ENCODE measurements at regions not wholly inside any gene's neighbourhood (a gene's known extent, or its start where the extent isn't known, plus 50 kb on each side); places are given as distances from the start of the nearest gene placed in this dataset.

DNA sequence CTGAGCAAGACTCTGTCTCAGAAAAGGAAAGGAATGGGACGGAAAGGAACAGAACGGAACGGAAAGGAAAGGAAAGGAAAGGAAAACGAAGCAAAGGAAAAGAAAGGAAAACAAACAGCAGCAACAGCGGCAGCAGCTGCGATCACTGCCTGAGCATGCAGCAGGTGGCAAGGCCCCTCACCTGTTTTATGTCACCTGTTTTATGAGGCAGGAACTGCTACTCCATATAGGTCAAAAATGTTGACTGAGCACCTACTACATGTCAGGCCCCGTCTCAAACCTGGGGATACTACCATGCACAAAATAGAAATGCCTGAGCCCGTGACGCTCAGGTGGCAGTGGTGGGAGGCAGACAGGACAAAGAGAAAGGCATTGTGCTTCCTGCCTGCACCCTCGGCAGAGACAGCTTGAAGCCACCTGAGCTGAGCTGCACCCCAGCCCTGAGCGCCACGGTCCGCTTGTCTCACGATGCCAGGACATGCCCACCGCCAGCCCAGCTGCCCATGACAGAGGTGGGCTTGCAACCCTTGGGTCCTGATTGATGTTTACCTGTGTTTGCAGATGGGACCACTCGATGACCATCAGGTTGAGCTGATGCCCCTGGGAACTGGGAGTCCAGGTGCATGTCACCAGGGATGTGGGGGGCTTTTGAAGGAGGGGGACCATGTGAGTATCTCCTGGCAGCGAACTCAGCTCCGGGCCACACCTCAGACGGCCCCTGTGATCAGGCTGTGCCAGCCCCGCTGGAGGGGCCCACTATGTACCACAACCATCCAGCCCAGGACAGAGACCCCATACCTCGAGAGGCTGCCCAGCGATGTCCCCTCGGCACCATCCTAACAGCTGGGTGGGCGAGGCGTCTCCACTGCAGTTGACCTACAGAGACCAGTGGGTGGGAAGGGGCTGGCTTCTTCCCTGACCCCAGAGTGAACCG, 77.4 kb downstream of the RMI2 start:
- TF ChIP-seq REST (IDR thresholded peaks at IDR 0.05; ENCODE audit: insufficient read depth in 1 of 2, low read depth in 2 of 2, low read length in 2 of 2) (no peak), SIN3A (IDR thresholded peaks at IDR 0.05; ENCODE audit: borderline replicate concordance, insufficient read depth, low read length) (no peak)

DNA sequence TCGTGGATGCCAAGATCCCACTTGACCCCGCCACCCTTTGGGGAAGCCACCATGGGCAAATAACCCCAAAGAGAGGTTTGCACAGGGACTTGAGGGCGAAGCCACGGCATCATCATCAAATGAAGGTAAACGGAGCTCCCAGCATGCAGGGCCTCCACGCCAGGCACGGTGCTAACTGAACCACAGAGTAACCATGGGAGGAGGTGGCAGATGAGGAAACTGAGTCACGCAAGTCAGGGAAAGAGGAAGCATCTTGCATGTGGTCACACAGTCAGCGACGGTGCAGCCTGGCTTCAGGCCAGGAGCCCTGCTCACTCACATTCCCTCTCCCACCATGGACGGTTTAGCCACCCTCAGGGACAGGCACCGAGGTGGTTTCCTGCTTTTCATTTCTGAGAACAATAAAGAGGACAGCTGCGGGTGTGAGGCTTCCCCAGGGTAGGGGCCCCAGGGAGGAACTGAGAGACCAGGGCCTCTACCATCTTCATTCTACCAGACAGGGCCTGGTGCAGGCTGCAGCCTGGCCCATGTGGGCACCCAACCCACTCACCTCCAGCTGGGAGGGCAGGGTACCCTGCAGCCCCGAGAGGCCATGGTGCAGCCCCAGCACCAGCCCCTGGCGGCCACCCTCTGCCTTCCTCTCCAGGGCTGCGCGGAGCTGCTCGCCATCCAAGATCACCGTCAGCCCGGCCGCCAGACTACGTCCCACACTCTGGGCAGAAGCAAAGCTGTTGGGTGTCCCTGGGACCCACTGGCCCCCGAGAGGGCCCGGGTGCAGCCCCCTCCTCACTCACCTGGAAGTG, 78.3 kb downstream of the RMI2 start:
- no peak for TF ChIP-seq SIN3A (IDR thresholded peaks at IDR 0.05; ENCODE audit: borderline replicate concordance, insufficient read depth, low read length)
- no peak for TF ChIP-seq TAF1 (IDR thresholded peaks at IDR 0.05; ENCODE audit: borderline replicate concordance, insufficient read depth, low read length)
- no peak for TF ChIP-seq POLR2AphosphoS5 (IDR thresholded peaks at IDR 0.05; ENCODE audit: low read depth, low read length)
- TF ChIP-seq FOXP2 (optimal IDR thresholded peaks at IDR 0.05; ENCODE audit: borderline replicate concordance, extremely low read depth, extremely low read length, insufficient read depth): no peak
- no peak for TF ChIP-seq REST (IDR thresholded peaks at IDR 0.05; ENCODE audit: insufficient read depth in 1 of 2, low read depth in 2 of 2, low read length in 2 of 2)

GRCh38 chr16:11424118-11424460, 78.8 kb downstream of the RMI2 start:
- TF ChIP-seq FOXP2 (optimal IDR thresholded peaks at IDR 0.05; ENCODE audit: borderline replicate concordance, extremely low read depth, extremely low read length, insufficient read depth) (no peak), TAF1 (IDR thresholded peaks at IDR 0.05; ENCODE audit: borderline replicate concordance, insufficient read depth, low read length) (no peak), SIN3A (IDR thresholded peaks at IDR 0.05; ENCODE audit: borderline replicate concordance, insufficient read depth, low read length) (no peak), REST (IDR thresholded peaks at IDR 0.05; ENCODE audit: insufficient read depth in 1 of 2, low read depth in 2 of 2, low read length in 2 of 2) (no peak), POLR2AphosphoS5 (IDR thresholded peaks at IDR 0.05; ENCODE audit: low read depth, low read length) (no peak)

DNA sequence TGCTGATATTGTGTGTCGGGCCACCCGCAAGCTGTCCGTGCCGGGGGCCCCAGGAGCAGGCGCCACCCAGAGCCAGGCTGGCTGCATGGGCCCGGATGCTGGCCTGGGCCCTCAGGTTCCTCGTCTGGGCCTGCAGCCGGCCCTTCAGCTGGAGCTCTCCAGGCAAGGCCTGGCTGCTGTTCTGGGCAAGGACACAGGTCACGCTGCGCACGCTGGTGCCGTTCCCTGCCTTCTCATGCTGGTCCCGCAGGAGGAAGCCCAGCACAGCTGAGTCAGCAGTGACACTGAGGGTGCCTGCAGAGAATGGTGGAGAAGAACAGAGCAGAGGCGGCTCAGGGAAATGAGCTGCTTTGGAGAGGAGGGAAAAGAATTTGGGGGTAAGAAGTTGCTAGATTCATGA, 79.9 kb downstream of the RMI2 start:
- TF ChIP-seq FOXP2 (optimal IDR thresholded peaks at IDR 0.05; ENCODE audit: borderline replicate concordance, extremely low read depth, extremely low read length, insufficient read depth): no peak
- no peak for TF ChIP-seq SIN3A (IDR thresholded peaks at IDR 0.05; ENCODE audit: borderline replicate concordance, insufficient read depth, low read length)
- no peak for TF ChIP-seq POLR2AphosphoS5 (IDR thresholded peaks at IDR 0.05; ENCODE audit: low read depth, low read length)
- no peak for TF ChIP-seq REST (IDR thresholded peaks at IDR 0.05; ENCODE audit: insufficient read depth in 1 of 2, low read depth in 2 of 2, low read length in 2 of 2)
- TF ChIP-seq TAF1 (IDR thresholded peaks at IDR 0.05; ENCODE audit: borderline replicate concordance, insufficient read depth, low read length): no peak

All from PFSK-1 (cell line).